GM21447 (cell line): ENCODE measurements at regions not wholly inside any gene's neighbourhood (a gene's known extent, or its start where the extent isn't known, plus 50 kb on each side); places are given as distances from the start of the nearest gene placed in this dataset.

ENCODE experiments used
- ATAC-seq: cut with Tn5 transposase; IDR thresholded peaks from one replicate; pipeline ENCODE4 v1.9.1; 2021; ENCODE audit not compliant: unreplicated experiment

- ATAC-seq: no peak
These were observed 61.6 kb upstream of the GYPA start for GRCh38 chr4:144202081-144202480.

GRCh38 chr4:144203155-144203554, 62.6 kb upstream of the GYPA start:
- no peak for ATAC-seq

- no peak for ATAC-seq
These were observed 63.9 kb upstream of the GYPA start for GRCh38 chr4:144204431-144204830.

- no peak for ATAC-seq
These were observed 66.2 kb upstream of the GYPA start for GRCh38 chr4:144206711-144207110.

- no peak for ATAC-seq
These were observed 67.6 kb upstream of the GYPA start for GRCh38 chr4:144208074-144208473.

GRCh38 chr4:144209491-144209890, 69.0 kb upstream of the GYPA start:
- no peak for ATAC-seq

- ATAC-seq: no peak
These were observed 72.9 kb upstream of the GYPA start for GRCh38 chr4:144213371-144213770.

- ATAC-seq: no peak
These were observed 82.6 kb upstream of the GYPA start for GRCh38 chr4:144223149-144223548.

- ATAC-seq: no peak
These were observed 83.1 kb upstream of the GYPA start for GRCh38 chr4:144223661-144224060.

- no peak for ATAC-seq
These were observed 118.8 kb upstream of the GYPA start for GRCh38 chr4:144259285-144259684.

GRCh38 chr4:144267084-144267483, 126.6 kb upstream of the GYPA start:
- ATAC-seq: no peak

GRCh38 chr4:144280688-144281087, 140.2 kb upstream of the GYPA start:
- ATAC-seq: no peak

- ATAC-seq: no peak
These were observed 143.0 kb upstream of the GYPA start for GRCh38 chr4:144283526-144283925.

GRCh38 chr4:144284026-144284425, 143.5 kb upstream of the GYPA start:
- no peak for ATAC-seq

GRCh38 chr4:144288011-144288903, 147.7 kb upstream of the GYPA start:
- peak; percentile 88 for ATAC-seq

- ATAC-seq: no peak
These were observed 149.3 kb upstream of the GYPA start for GRCh38 chr4:144289667-144290428.

GRCh38 chr4:144291164-144291563, 150.6 kb upstream of the GYPA start:
- ATAC-seq: no peak

- ATAC-seq: no peak
These were observed 153.7 kb upstream of the GYPA start for GRCh38 chr4:144294211-144294610.

GRCh38 chr4:144295286-144295995, 154.9 kb upstream of the GYPA start:
- no peak for ATAC-seq

- ATAC-seq: no peak
These were observed 156.4 kb upstream of the GYPA start for GRCh38 chr4:144296941-144297340.

GRCh38 chr4:144298519-144298918, 158.0 kb upstream of the GYPA start:
- no peak for ATAC-seq

- no peak for ATAC-seq
These were observed 160.1 kb upstream of the GYPA start for GRCh38 chr4:144300616-144301015.
